HepG2 (cell line): ENCODE measurements at regions not wholly inside any gene's neighbourhood (a gene's known extent, or its start where the extent isn't known, plus 50 kb on each side); places are given as distances from the start of the nearest gene placed in this dataset.

Experiments
- ATAC-seq: fragments of 200-7000 bp; cut with Tn5 transposase; 3 replicates; pipeline ENCODE4 v1.9.1; 2020; ENCODE audit warnings: mild to moderate bottlenecking, moderate library complexity
- BruUV-seq: library from RNA; stranded (reverse); fragments of 400-500 nt; replicated peaks from 2 replicates; lab custom pipeline; 2021; lab: Mats Ljungman, UMichigan
- CTCF ChIA-PET: fragments of 300-600 bp; formaldehyde crosslinking; extraction: SDS; loops from one replicate; lab custom pipeline; 2021; ENCODE audit warnings: low total read pairs, inconsistent platforms, low intra/inter-chr PET ratio; lab: Yijun Ruan, JAX
- POLR2A ChIA-PET: fragments of 350-600 bp; sonication (Branson Sonifier 250); formaldehyde crosslinking; loops from one replicate; lab custom pipeline; 2020; ENCODE audit warnings: antibody characterized with exemption, inconsistent platforms; lab: Yijun Ruan, JAX
- DNase-seq: peaks from one replicate; pipeline ENCODE4 v3.0.0-alpha.2; 2015; ENCODE audit warnings: low spot score
- FAIRE-seq: peaks from 3 replicates; lab custom pipeline; 2011; peaks lifted over from hg19 to GRCh38; lab: Jason Lieb, UNC
- H2AFZ ChIP-seq: one replicate; pipeline ENCODE4 v1.6.1; 2011; ENCODE audit warnings: low read length, inconsistent platforms
- H3K27ac ChIP-seq: fragments of 300-600 bp; 3 replicates; pipeline ENCODE4 v1.8.0; 2011; ENCODE audit warnings: mixed run types, mild to moderate bottlenecking, mixed read lengths, low read length, inconsistent platforms; ENCODE audit not compliant: insufficient read depth; ENCODE audit errors: extremely low read length
- H3K27me3 ChIP-seq, 2 experiments: fragments of 200-600 bp in 1 of 2; 2 replicates in 1 of 2; 3 replicates in 1 of 2; pipeline versions ENCODE4 v1.6.0 to v1.8.0; 2011; ENCODE audit warnings: low read length in 2 of 2, mild to moderate bottlenecking in 2 of 2, moderate library complexity in 2 of 2, inconsistent platforms in 1 of 2; ENCODE audit not compliant: insufficient read depth in 2 of 2, control insufficient read depth in 1 of 2
- H3K36me3 ChIP-seq, 2 experiments: fragments of 200-600 bp in 1 of 2; replicated peaks in 1 of 2; 2 replicates in 1 of 2; 3 replicates in 1 of 2; pipeline versions ENCODE4 v1.5.1 to v1.8.0; 2011; ENCODE audit warnings: low read length in 2 of 2, inconsistent platforms in 1 of 2; ENCODE audit not compliant: insufficient read depth in 2 of 2, control insufficient read depth in 1 of 2
- H3K4me1 ChIP-seq: 2 replicates; pipeline ENCODE4 v1.5.1; 2012; ENCODE audit warnings: low read length, inconsistent platforms; ENCODE audit not compliant: insufficient read depth
- H3K4me2 ChIP-seq: 2 replicates; pipeline ENCODE4 v1.6.0; 2011; ENCODE audit warnings: low read depth, low read length, inconsistent platforms
- H3K4me3 ChIP-seq, 3 experiments: fragments of 200-600 bp in 1 of 3; sonication (generic), shearing (Covaris generic) in 1 of 3; replicated peaks in 1 of 3; 2 replicates each; pipeline ENCODE4 v1.5.1; 2011 to 2016; ENCODE audit warnings: low read length in 3 of 3, inconsistent platforms in 2 of 3, low read depth in 2 of 3, mild to moderate bottlenecking in 2 of 3, control low read depth in 1 of 3, mixed read lengths in 1 of 3; ENCODE audit not compliant: insufficient read depth in 1 of 3
- H3K79me2 ChIP-seq: one replicate; pipeline ENCODE4 v1.6.1; 2011; ENCODE audit warnings: low read length, inconsistent platforms; ENCODE audit not compliant: insufficient read depth
- H3K9ac ChIP-seq: 2 replicates; pipeline ENCODE4 v1.6.0; 2011; ENCODE audit warnings: mild to moderate bottlenecking, low read depth, low read length, inconsistent platforms; ENCODE audit not compliant: insufficient read depth
- H3K9me3 ChIP-seq: 2 replicates; pipeline ENCODE4 v1.5.1; 2012; ENCODE audit warnings: mild to moderate bottlenecking, low read length
- H4K20me1 ChIP-seq: 2 replicates; pipeline ENCODE4 v1.6.0; 2011; ENCODE audit warnings: inconsistent platforms, mild to moderate bottlenecking, low read length, moderate library complexity; ENCODE audit not compliant: insufficient read depth
- ATM ChIP-seq: fragments of 450-650 bp; IDR thresholded peaks from 2 replicates; pipeline ENCODE4 v1.7.1; 2017; ENCODE audit warnings: mild to moderate bottlenecking, borderline replicate concordance
- MAX ChIP-seq: IDR thresholded peaks from 2 replicates; pipeline ENCODE4 v1.6.1; 2012; ENCODE audit warnings: inconsistent platforms
- NFIC ChIP-seq: IDR thresholded peaks from 2 replicates; pipeline ENCODE4 v1.6.1; 2012; ENCODE audit warnings: mild to moderate bottlenecking, low read length, inconsistent platforms
- ZBTB34 ChIP-seq: sonication (generic); formaldehyde crosslinking; IDR thresholded peaks from 2 replicates; pipeline ENCODE4 v1.8.0; 2022; ENCODE audit warnings: mild to moderate bottlenecking, missing genetic modification reagents
- ZNF816 ChIP-seq: sonication (generic); formaldehyde crosslinking; IDR thresholded peaks from 2 replicates; pipeline ENCODE4 v1.8.0; 2022; ENCODE audit warnings: missing genetic modification reagents, mild to moderate bottlenecking, borderline replicate concordance
- WGBS: methylation state at CpG from one replicate; pipeline ENCODE4 v1.1.6; 2017; ENCODE audit warnings: low lambda C conversion rate; 5-methylcytosine and 5-hydroxymethylcytosine counted together
- in situ Hi-C: cut with HindIII; loops from 2 replicates; pipeline ENCODE4 v1.10.0; 2017; ENCODE audit warnings: low pct_unique_long_range_greater_than_20kb; ENCODE audit not compliant: extremely low pct_ligation_motif_present
- intact Hi-C: fragments of 100-400 bp; cut with micrococcal nuclease; formaldehyde crosslinking; loops from one replicate; pipeline ENCODE4 v1.10.0; 2022; ENCODE audit not compliant: unreplicated experiment
- TF ChIP-seq, protein P1 (sequence below): sonication (generic); formaldehyde crosslinking; IDR thresholded peaks from 2 replicates; pipeline ENCODE4 v1.9.0; 2021; ENCODE audit warnings: missing genetic modification reagents, borderline replicate concordance
- TF ChIP-seq, protein P2 (sequence below): sonication (generic); formaldehyde crosslinking; IDR thresholded peaks from 2 replicates; pipeline ENCODE4 v1.4.0; 2020; ENCODE audit warnings: missing genetic modification reagents
- TF ChIP-seq, protein P3 (sequence below): fragments of 450-650 bp; IDR thresholded peaks from 2 replicates; pipeline ENCODE4 v1.6.1; 2016

- TF ChIP-seq, protein P1, sequence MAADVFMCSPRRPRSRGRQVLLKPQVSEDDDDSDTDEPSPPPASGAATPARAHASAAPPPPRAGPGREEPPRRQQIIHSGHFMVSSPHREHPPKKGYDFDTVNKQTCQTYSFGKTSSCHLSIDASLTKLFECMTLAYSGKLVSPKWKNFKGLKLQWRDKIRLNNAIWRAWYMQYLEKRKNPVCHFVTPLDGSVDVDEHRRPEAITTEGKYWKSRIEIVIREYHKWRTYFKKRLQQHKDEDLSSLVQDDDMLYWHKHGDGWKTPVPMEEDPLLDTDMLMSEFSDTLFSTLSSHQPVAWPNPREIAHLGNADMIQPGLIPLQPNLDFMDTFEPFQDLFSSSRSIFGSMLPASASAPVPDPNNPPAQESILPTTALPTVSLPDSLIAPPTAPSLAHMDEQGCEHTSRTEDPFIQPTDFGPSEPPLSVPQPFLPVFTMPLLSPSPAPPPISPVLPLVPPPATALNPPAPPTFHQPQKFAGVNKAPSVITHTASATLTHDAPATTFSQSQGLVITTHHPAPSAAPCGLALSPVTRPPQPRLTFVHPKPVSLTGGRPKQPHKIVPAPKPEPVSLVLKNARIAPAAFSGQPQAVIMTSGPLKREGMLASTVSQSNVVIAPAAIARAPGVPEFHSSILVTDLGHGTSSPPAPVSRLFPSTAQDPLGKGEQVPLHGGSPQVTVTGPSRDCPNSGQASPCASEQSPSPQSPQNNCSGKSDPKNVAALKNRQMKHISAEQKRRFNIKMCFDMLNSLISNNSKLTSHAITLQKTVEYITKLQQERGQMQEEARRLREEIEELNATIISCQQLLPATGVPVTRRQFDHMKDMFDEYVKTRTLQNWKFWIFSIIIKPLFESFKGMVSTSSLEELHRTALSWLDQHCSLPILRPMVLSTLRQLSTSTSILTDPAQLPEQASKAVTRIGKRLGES (CRISPR knock-in tag), result no peak
- TF ChIP-seq, protein P2, sequence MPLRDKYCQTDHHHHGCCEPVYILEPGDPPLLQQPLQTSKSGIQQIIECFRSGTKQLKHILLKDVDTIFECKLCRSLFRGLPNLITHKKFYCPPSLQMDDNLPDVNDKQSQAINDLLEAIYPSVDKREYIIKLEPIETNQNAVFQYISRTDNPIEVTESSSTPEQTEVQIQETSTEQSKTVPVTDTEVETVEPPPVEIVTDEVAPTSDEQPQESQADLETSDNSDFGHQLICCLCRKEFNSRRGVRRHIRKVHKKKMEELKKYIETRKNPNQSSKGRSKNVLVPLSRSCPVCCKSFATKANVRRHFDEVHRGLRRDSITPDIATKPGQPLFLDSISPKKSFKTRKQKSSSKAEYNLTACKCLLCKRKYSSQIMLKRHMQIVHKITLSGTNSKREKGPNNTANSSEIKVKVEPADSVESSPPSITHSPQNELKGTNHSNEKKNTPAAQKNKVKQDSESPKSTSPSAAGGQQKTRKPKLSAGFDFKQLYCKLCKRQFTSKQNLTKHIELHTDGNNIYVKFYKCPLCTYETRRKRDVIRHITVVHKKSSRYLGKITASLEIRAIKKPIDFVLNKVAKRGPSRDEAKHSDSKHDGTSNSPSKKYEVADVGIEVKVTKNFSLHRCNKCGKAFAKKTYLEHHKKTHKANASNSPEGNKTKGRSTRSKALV (CRISPR knock-in tag), result no peak
Measured at GRCh38 chr5:3341446-3342240, 254.0 kb upstream of the IRX1 start (continued).

GRCh38 chr5:3340471-3340870 is 255.2 kb upstream of the IRX1 start:
- ATAC-seq, result no peak
- intact Hi-C loops, result no loop called here
- TF ChIP-seq MAX (no peak), ZNF816 (no peak), ZBTB34 (CRISPR knock-in tag) (no peak), ATM (no peak), NFIC (no peak)
- TF ChIP-seq, protein P3, sequence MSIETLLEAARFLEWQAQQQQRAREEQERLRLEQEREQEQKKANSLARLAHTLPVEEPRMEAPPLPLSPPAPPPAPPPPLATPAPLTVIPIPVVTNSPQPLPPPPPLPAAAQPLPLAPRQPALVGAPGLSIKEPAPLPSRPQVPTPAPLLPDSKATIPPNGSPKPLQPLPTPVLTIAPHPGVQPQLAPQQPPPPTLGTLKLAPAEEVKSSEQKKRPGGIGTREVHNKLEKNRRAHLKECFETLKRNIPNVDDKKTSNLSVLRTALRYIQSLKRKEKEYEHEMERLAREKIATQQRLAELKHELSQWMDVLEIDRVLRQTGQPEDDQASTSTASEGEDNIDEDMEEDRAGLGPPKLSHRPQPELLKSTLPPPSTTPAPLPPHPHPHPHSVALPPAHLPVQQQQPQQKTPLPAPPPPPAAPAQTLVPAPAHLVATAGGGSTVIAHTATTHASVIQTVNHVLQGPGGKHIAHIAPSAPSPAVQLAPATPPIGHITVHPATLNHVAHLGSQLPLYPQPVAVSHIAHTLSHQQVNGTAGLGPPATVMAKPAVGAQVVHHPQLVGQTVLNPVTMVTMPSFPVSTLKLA, result 0 out of 2 replicates have a peak, but pooled peaks have one; percentile 11
- TF ChIP-seq, all 625 proteins: peak for 1
- no peaks in the 10 kb centered on the region for H3K4me1 ChIP-seq
- in situ Hi-C loops, result no loop called here
- 26% methylated on average over 7 of the region's 12 CpGs for WGBS
- no peaks in the 10 kb centered on the region for H4K20me1 ChIP-seq
- H3K79me2 ChIP-seq, result no peaks in the 10 kb centered on the region
- H3K9ac ChIP-seq, result no peak overlapping the region
- no peaks in the 10 kb centered on the region for H3K36me3 ChIP-seq
- H3K4me3 ChIP-seq, result no peak overlapping the region
- DNase-seq (no peak), FAIRE-seq (no peak)
- peaks cover 1 to 22% of the 10 kb centered on the region in 2 experiments; a peak in 2 of 5 replicates for H3K27me3 ChIP-seq
- BruUV-seq, result no TSS peak
- H3K9me3 ChIP-seq, result no peaks in the 10 kb centered on the region
- H2AFZ ChIP-seq, result no peak overlapping the region
- no peak overlapping the region for H3K27ac ChIP-seq
- no peak overlapping the region for H3K4me2 ChIP-seq
- CTCF ChIA-PET, result no interaction called here
- POLR2A ChIA-PET, result no interaction called here
